H1 (cell line): ENCODE measurements at regions not wholly inside any gene's neighbourhood (a gene's known extent, or its start where the extent isn't known, plus 50 kb on each side); places are given as distances from the start of the nearest gene placed in this dataset.

Source experiments
- CTCF ChIA-PET: fragments of 300-600 bp; sonication (Branson Sonifier 250); formaldehyde crosslinking; loops from one replicate; lab custom pipeline; 2021; ENCODE audit not compliant: partially characterized antibody; lab: Charles Lee
- POLR2A ChIA-PET: fragments of 300-600 bp; sonication (Branson Sonifier 250); formaldehyde crosslinking; loops from one replicate; lab custom pipeline; 2021; ENCODE audit warnings: inconsistent platforms; ENCODE audit not compliant: partially characterized antibody; lab: Charles Lee
- DNase-seq, 2 experiments: peaks; one replicate each; pipeline versions ENCODE4 v3.0.0 to v3.0.0-alpha.2; 2010 to 2022; ENCODE audit warnings: low spot score in 2 of 2, low read depth in 1 of 2, mixed read lengths in 1 of 2
- FAIRE-seq: peaks from 2 replicates; lab custom pipeline; 2011; peaks lifted over from hg19 to GRCh38; lab: Jason Lieb, UNC
- H2AFZ ChIP-seq: 2 replicates; pipeline ENCODE4 v1.8.1; 2012; ENCODE audit warnings: low read length, inconsistent platforms
- H2AK5ac ChIP-seq: 2 replicates; pipeline ENCODE4 v1.6.1; 2013; ENCODE audit warnings: low read depth, low read length
- H2BK120ac ChIP-seq: replicated peaks from 2 replicates; pipeline ENCODE3; 2013; ENCODE audit warnings: low read depth, low read length, inconsistent platforms
- H2BK12ac ChIP-seq: 2 replicates; pipeline ENCODE4 v1.6.1; 2013; ENCODE audit warnings: low read depth, low read length
- H2BK15ac ChIP-seq: 2 replicates; pipeline ENCODE4 v1.6.1; 2013; ENCODE audit warnings: low read length
- H2BK20ac ChIP-seq: 2 replicates; pipeline ENCODE4 v1.6.1; 2013; ENCODE audit warnings: low read length
- H2BK5ac ChIP-seq: 2 replicates; pipeline ENCODE4 v1.6.1; 2013; ENCODE audit warnings: low read depth, low read length
- H3K14ac ChIP-seq: 2 replicates; pipeline ENCODE4 v1.6.1; 2013; ENCODE audit warnings: inconsistent platforms; ENCODE audit not compliant: insufficient read length
- H3K18ac ChIP-seq: 2 replicates; pipeline ENCODE4 v1.6.1; 2013; ENCODE audit warnings: low read length; ENCODE audit errors: extremely low read depth
- H3K23ac ChIP-seq: 2 replicates; pipeline ENCODE4 v1.6.1; 2013; ENCODE audit warnings: inconsistent platforms; ENCODE audit not compliant: insufficient read length
- H3K23me2 ChIP-seq: 2 replicates; pipeline ENCODE4 v1.6.1; 2013; ENCODE audit warnings: low read depth, low read length
- H3K27ac ChIP-seq: 2 replicates; pipeline ENCODE4 v1.6.1; 2011; ENCODE audit warnings: low read depth, low read length, inconsistent platforms
- H3K27me3 ChIP-seq, 4 experiments: replicated peaks in 1 of 4; 1 replicate in 1 of 4; 2 replicates in 3 of 4; pipeline versions ENCODE4 v1.6.1 to v1.8.1; 2011 to 2013; ENCODE audit warnings: low read length in 3 of 4, mild to moderate bottlenecking in 3 of 4, inconsistent platforms in 2 of 4, mixed read lengths in 2 of 4, moderate library complexity in 1 of 4; ENCODE audit not compliant: control insufficient read depth in 3 of 4, insufficient read depth in 3 of 4; ENCODE audit errors: extremely low read depth in 1 of 4
- H3K36me3 ChIP-seq, 4 experiments: 2 replicates each; pipeline versions ENCODE4 v1.6.1 to v1.8.1; 2011 to 2013; ENCODE audit warnings: mild to moderate bottlenecking in 4 of 4, low read length in 3 of 4, moderate library complexity in 2 of 4, control low read depth in 1 of 4, inconsistent platforms in 1 of 4; ENCODE audit not compliant: insufficient read depth in 4 of 4, control insufficient read depth in 2 of 4
- H3K4ac ChIP-seq: replicated peaks from 2 replicates; pipeline ENCODE3; 2013; ENCODE audit warnings: low read length, low read depth, mixed read lengths, inconsistent platforms; ENCODE audit not compliant: insufficient read length
- H3K4me1 ChIP-seq, 4 experiments: replicated peaks in 1 of 4; 1 replicate in 1 of 4; 2 replicates in 3 of 4; pipeline versions ENCODE4 v1.6.1 to v1.8.1; 2011 to 2013; ENCODE audit warnings: low read length in 3 of 4, inconsistent platforms in 2 of 4, mixed read lengths in 1 of 4; ENCODE audit not compliant: insufficient read depth in 4 of 4, control insufficient read depth in 3 of 4
- H3K4me2 ChIP-seq, 2 experiments: 2 replicates each; pipeline versions ENCODE4 v1.6.1 to v1.8.1; 2011 to 2013; ENCODE audit warnings: low read depth in 2 of 2, low read length in 2 of 2, control low read depth in 1 of 2, inconsistent platforms in 1 of 2, mild to moderate bottlenecking in 1 of 2; ENCODE audit not compliant: insufficient read depth in 1 of 2
- H3K4me3 ChIP-seq, 4 experiments: fragments of 200-600, 300-600 bp in 1 of 4; sonication (generic), shearing (Covaris generic), sonication (Bioruptor Twin) in 1 of 4; 2 replicates each; pipeline versions ENCODE4 v1.5.1 to v1.8.1; 2011 to 2016; ENCODE audit warnings: low read length in 4 of 4, low read depth in 3 of 4, control low read depth in 2 of 4, inconsistent platforms in 2 of 4, mild to moderate bottlenecking in 2 of 4, mixed read lengths in 1 of 4, moderate library complexity in 1 of 4; ENCODE audit not compliant: insufficient read depth in 2 of 4; ENCODE audit errors: extremely low read depth in 1 of 4
- H3K56ac ChIP-seq: replicated peaks from 2 replicates; pipeline ENCODE3; 2013; ENCODE audit warnings: low read depth, mild to moderate bottlenecking, mixed read lengths, low read length, inconsistent platforms; ENCODE audit not compliant: insufficient read length
- H3K79me1 ChIP-seq: 2 replicates; pipeline ENCODE4 v1.6.1; 2013; ENCODE audit warnings: low read depth, low read length, control low read depth
- H3K79me2 ChIP-seq, 2 experiments: 2 replicates each; pipeline versions ENCODE4 v1.6.1 to v1.8.1; 2012 to 2013; ENCODE audit warnings: low read length in 2 of 2, mild to moderate bottlenecking in 2 of 2, inconsistent platforms in 1 of 2; ENCODE audit not compliant: insufficient read depth in 2 of 2, control insufficient read depth in 1 of 2
- H3K9ac ChIP-seq, 4 experiments: replicated peaks in 1 of 4; 1 replicate in 1 of 4; 2 replicates in 3 of 4; pipeline versions ENCODE4 v1.6.1 to v1.8.1; 2011 to 2013; ENCODE audit warnings: low read depth in 3 of 4, low read length in 3 of 4, control low read depth in 2 of 4, mild to moderate bottlenecking in 2 of 4, moderate library complexity in 2 of 4, inconsistent platforms in 1 of 4; ENCODE audit errors: extremely low read depth in 1 of 4
- H3K9me3 ChIP-seq, 2 experiments: 2 replicates each; pipeline versions ENCODE4 v1.6.1 to v1.8.1; 2012 to 2013; ENCODE audit warnings: mild to moderate bottlenecking in 2 of 2, moderate library complexity in 2 of 2, control low read depth in 1 of 2, inconsistent platforms in 1 of 2, low read depth in 1 of 2, low read length in 1 of 2, mixed read lengths in 1 of 2; ENCODE audit not compliant: insufficient read depth in 2 of 2
- H4K20me1 ChIP-seq, 2 experiments: replicated peaks in 1 of 2; 2 replicates each; pipeline versions ENCODE3 to v1.8.1; 2011 to 2013; ENCODE audit warnings: inconsistent platforms in 2 of 2, low read length in 2 of 2, mild to moderate bottlenecking in 1 of 2; ENCODE audit not compliant: insufficient read depth in 2 of 2, control insufficient read depth in 1 of 2
- H4K5ac ChIP-seq: 2 replicates; pipeline ENCODE4 v1.6.1; 2013; ENCODE audit warnings: low read length, low read depth, mixed read lengths, inconsistent platforms; ENCODE audit not compliant: insufficient read length
- H4K8ac ChIP-seq: 2 replicates; pipeline ENCODE4 v1.8.0; 2013; ENCODE audit warnings: mild to moderate bottlenecking, moderate library complexity, low read length, inconsistent platforms; ENCODE audit not compliant: insufficient read depth; ENCODE audit errors: extremely low read depth
- H4K91ac ChIP-seq: replicated peaks from 2 replicates; pipeline ENCODE3; 2013; ENCODE audit warnings: low read length, mixed read lengths, inconsistent platforms; ENCODE audit not compliant: insufficient read length
- ASH2L ChIP-seq: fragments of 200-600, 300-600 bp; sonication (generic); IDR thresholded peaks from one replicate; pipeline ENCODE4 v1.7.1; 2017; ENCODE audit warnings: low read length
- CHD1 ChIP-seq: IDR thresholded peaks from 2 replicates; pipeline ENCODE4 v1.6.1; 2012; ENCODE audit warnings: low read depth, low read length, improper control_type of control experiment
- CHD2 ChIP-seq: IDR thresholded peaks from 2 replicates; pipeline ENCODE4 v1.6.1; 2012; ENCODE audit warnings: low read length, improper control_type of control experiment
- FOSL1 ChIP-seq: IDR thresholded peaks from 2 replicates; pipeline ENCODE4 v1.6.1; 2011; ENCODE audit warnings: mild to moderate bottlenecking, low read depth, low read length, moderate library complexity; ENCODE audit not compliant: insufficient read depth
- JUND ChIP-seq: IDR thresholded peaks from 2 replicates; pipeline ENCODE4 v1.6.1; 2011; ENCODE audit warnings: mild to moderate bottlenecking, improper control_type of control experiment, low read length
- KDM4A ChIP-seq: IDR thresholded peaks from one replicate; pipeline ENCODE4 v1.7.1; 2012; ENCODE audit warnings: low read depth, mild to moderate bottlenecking, moderate library complexity, low read length, inconsistent platforms; ENCODE audit not compliant: severe bottlenecking
- KDM5A ChIP-seq: fragments of 200-600 bp; IDR thresholded peaks from 2 replicates; pipeline ENCODE4 v1.7.1; 2012; ENCODE audit warnings: mild to moderate bottlenecking, low read length, inconsistent platforms, mixed read lengths
- NANOG ChIP-seq: IDR thresholded peaks from 2 replicates; pipeline ENCODE4 v1.6.1; 2011; ENCODE audit warnings: low read length, low read depth, mild to moderate bottlenecking, inconsistent platforms; ENCODE audit not compliant: insufficient read depth, poor library complexity, severe bottlenecking
- PHF8 ChIP-seq: fragments of 200-600 bp; sonication (generic); conservative IDR thresholded peaks from 2 replicates; pipeline ENCODE4 v1.7.1; 2012; ENCODE audit warnings: low read depth, mild to moderate bottlenecking, inconsistent platforms, low read length, moderate library complexity
- POLR2A ChIP-seq, 2 experiments: IDR thresholded peaks; 1 replicate in 1 of 2; 2 replicates in 1 of 2; pipeline ENCODE4 v1.6.1; 2011; ENCODE audit warnings: low read depth in 2 of 2, low read length in 2 of 2, mild to moderate bottlenecking in 2 of 2; ENCODE audit errors: control extremely low read depth in 1 of 2
- RNF2 ChIP-seq: fragments of 200-900, 300-1000 bp; sonication (generic); IDR thresholded peaks from 2 replicates; pipeline ENCODE4 v1.7.1; 2016; ENCODE audit warnings: borderline replicate concordance, low read depth, mild to moderate bottlenecking, antibody characterized with exemption, low read length; ENCODE audit not compliant: poor library complexity, severe bottlenecking; ENCODE audit errors: missing control alignments
- SAP30 ChIP-seq: fragments of 300-600 bp; sonication (generic); IDR thresholded peaks from 2 replicates; pipeline ENCODE4 v1.7.1; 2012; ENCODE audit warnings: low read length, moderate library complexity, mild to moderate bottlenecking, inconsistent platforms; ENCODE audit not compliant: insufficient read depth, insufficient replicate concordance
- WGBS, 2 experiments: shearing (Covaris generic) in 1 of 2; methylation state at CpG; one replicate each; pipeline versions ENCODE4 v1.1.6 to v1.1.7; 2013 to 2015; ENCODE audit warnings: low lambda C conversion rate in 2 of 2, mixed read lengths in 2 of 2, inconsistent platforms in 1 of 2, low coverage in 1 of 2, missing lambda C conversion rate in 1 of 2; ENCODE audit not compliant: insufficient replicate concordance in 2 of 2, insufficient coverage in 1 of 2, insufficient read length in 1 of 2; ENCODE audit errors: extremely low coverage in 1 of 2, missing lambda C conversion rate in 1 of 2; 5-methylcytosine and 5-hydroxymethylcytosine counted together
- TF ChIP-seq, protein P1 (sequence below): IDR thresholded peaks from 2 replicates; pipeline ENCODE4 v1.6.1; 2012; ENCODE audit warnings: low read length, inconsistent platforms

DNA sequence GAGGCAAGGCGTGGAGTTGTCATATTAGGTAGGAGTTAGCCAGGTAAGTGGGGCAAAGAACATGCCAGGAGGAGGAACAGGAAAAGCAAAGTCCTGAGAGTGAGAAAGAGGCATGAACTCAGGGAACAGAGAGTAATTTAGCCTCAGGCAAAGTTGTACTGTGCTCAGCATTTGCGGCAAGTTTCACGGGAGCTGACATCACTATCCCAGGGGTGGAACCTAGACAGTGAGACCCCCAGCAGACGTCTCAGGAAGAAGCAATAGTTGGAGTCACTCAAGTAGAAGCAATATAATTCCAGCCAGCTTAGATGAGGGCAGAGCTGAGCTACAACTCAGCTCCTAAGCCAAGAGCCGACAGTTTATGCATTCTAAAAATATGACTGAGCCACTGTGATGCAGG lies 426.0 kb upstream of the ISX start:
- FAIRE-seq (no peak), DNase-seq (no peak)
- H2AK5ac ChIP-seq: no peak overlapping the region
- H2BK12ac ChIP-seq: no peak overlapping the region
- H3K23ac ChIP-seq: no peak overlapping the region
- 84% methylated on average over 5 of the region's 5 CpGs; no CpG with 5 or more reads in 1 of the 2 experiments for WGBS, 2 experiments
- no peaks in the 10 kb centered on the region for H3K23me2 ChIP-seq
- no peak overlapping the region for H2BK120ac ChIP-seq
- no peak overlapping the region for H4K8ac ChIP-seq
- no peak overlapping the region for H3K4ac ChIP-seq
- H3K14ac ChIP-seq: no peak overlapping the region
- no peaks in the 10 kb centered on the region for H3K79me2 ChIP-seq
- H3K9me3 ChIP-seq: no peaks in the 10 kb centered on the region; a peak in 1 of 4 replicates
- no peak overlapping the region for H2BK20ac ChIP-seq
- no peak overlapping the region for H3K56ac ChIP-seq
- no peak overlapping the region for H2BK5ac ChIP-seq
- H3K4me3 ChIP-seq: no peak overlapping the region
- H3K4me2 ChIP-seq: no peak overlapping the region
- H3K18ac ChIP-seq: no peak overlapping the region
- no peak overlapping the region for H2AFZ ChIP-seq
- no peaks in the 10 kb centered on the region for H4K20me1 ChIP-seq
- H3K27me3 ChIP-seq: no peaks in the 10 kb centered on the region
- H3K36me3 ChIP-seq: no peaks in the 10 kb centered on the region
- H3K4me1 ChIP-seq: peaks cover 0 to 5% (median under 1%) of the 10 kb centered on the region in 4 experiments; a peak in 3 of 7 replicates
- no peaks in the 10 kb centered on the region for H3K79me1 ChIP-seq
- no peak overlapping the region for H2BK15ac ChIP-seq
- ChIA-PET CTCF (interaction anchor here (0.8 kb wide), 1 partner anchor 83 kb away, joined by 3 read pairs; no protein-coding TSS in a partner anchor), POLR2A (no interaction called here)
- no peak overlapping the region; a peak in 1 of 7 replicates for H3K9ac ChIP-seq
- H4K5ac ChIP-seq: no peak overlapping the region
- no peak overlapping the region for H3K27ac ChIP-seq
- H4K91ac ChIP-seq: no peak overlapping the region
- no peak for TF ChIP-seq KDM4A
- TF ChIP-seq PHF8: no peak
- no peak for TF ChIP-seq SAP30
- no peak for TF ChIP-seq NANOG
- no peak for TF ChIP-seq CHD1
- no peak for TF ChIP-seq KDM5A
- no peak for TF ChIP-seq JUND
- TF ChIP-seq ASH2L: no peak
- TF ChIP-seq CHD2: no peak
- no peak for TF ChIP-seq RNF2
- TF ChIP-seq POLR2A (IDR thresholded peaks at IDR 0.05; ENCODE audit: control extremely low read depth in 1 of 2, low read depth in 2 of 2, low read length in 2 of 2): no peak
- no peak for TF ChIP-seq FOSL1
- TF ChIP-seq, protein P1, sequence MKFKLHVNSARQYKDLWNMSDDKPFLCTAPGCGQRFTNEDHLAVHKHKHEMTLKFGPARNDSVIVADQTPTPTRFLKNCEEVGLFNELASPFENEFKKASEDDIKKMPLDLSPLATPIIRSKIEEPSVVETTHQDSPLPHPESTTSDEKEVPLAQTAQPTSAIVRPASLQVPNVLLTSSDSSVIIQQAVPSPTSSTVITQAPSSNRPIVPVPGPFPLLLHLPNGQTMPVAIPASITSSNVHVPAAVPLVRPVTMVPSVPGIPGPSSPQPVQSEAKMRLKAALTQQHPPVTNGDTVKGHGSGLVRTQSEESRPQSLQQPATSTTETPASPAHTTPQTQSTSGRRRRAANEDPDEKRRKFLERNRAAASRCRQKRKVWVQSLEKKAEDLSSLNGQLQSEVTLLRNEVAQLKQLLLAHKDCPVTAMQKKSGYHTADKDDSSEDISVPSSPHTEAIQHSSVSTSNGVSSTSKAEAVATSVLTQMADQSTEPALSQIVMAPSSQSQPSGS: no peak
